Memory B cell (primary cell): ENCODE measurements at regions not wholly inside any gene's neighbourhood (a gene's known extent, or its start where the extent isn't known, plus 50 kb on each side); places are given as distances from the start of the nearest gene placed in this dataset.
"Not testable (repeated sequence)": the region's sequence is repeated elsewhere in the genome, so short reads cannot be mapped to it uniquely, and the experiment has no call there.

Experiments used
- ATAC-seq: fragments of 150-1000 bp; cut with Tn5 transposase; 2 replicates; pipeline ENCODE4 v1.10.0; 2021; ENCODE audit warnings: low read depth, mild to moderate bottlenecking, moderate library complexity
- DNase-seq, 2 donors: peaks; one replicate each; pipeline ENCODE4 v3.0.0; 2022; ENCODE audit warnings: low spot score in 2 of 2
- H3K27ac Mint-ChIP-seq: one replicate; pipeline ENCODE4 v1.8.0; 2022; ENCODE audit warnings: mild to moderate bottlenecking, moderate library complexity, mixed read lengths
- H3K27me3 Mint-ChIP-seq: one replicate; pipeline ENCODE4 v1.8.0; 2022; ENCODE audit warnings: mixed read lengths
- H3K36me3 Mint-ChIP-seq: one replicate; pipeline ENCODE4 v1.8.0; 2022; ENCODE audit warnings: mild to moderate bottlenecking, mixed read lengths
- H3K4me1 Mint-ChIP-seq: one replicate; pipeline ENCODE4 v1.8.0; 2022; ENCODE audit warnings: mixed read lengths
- H3K4me3 Mint-ChIP-seq: one replicate; pipeline ENCODE4 v1.8.0; 2022; ENCODE audit warnings: mild to moderate bottlenecking, moderate library complexity, mixed read lengths
- H3K9me3 Mint-ChIP-seq: one replicate; pipeline ENCODE4 v1.8.0; 2022; ENCODE audit warnings: mixed read lengths

DNA sequence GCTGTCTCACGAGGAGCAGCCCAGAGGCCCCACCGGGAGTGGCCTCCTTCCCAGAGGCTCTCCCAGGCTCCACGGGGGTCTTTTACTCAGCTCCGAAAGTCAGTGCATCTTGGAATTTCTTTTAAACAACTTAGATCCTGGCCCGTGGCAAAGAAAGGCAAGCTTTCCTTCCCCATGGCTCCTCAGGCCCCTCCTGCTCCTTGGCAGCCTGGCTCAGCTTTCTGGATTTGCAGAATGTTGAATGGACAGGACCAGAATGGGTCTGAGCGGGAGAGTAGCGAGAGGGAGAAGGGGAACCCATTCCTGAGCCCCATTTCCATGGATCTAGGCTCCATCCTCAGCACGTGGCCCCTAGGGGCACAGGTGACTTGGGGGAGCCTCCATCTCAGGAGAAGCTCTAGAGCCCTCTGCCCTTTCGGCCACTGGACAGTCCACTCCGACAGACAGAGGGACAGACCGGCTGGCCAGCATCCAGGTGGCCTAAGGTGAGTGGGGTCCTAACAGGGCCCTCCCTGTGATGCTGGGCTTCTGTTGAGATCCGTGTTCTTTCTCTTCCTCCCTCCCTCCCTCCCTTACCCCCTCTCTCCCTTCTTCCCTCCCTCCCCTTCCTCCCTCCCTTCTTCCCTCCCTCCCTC is 173.9 kb upstream of the PPP1R26 start:
- Mint-ChIP-seq H3K4me1 (peaks cover 7% of the 10 kb centered on the region), H3K36me3 (peaks cover 9% of the 10 kb centered on the region), H3K9me3 (peaks cover 10% of the 10 kb centered on the region), H3K27ac (no peak overlapping the region), H3K27me3 (peaks cover 22% of the 10 kb centered on the region), H3K4me3 (no peak overlapping the region)
- ATAC-seq, result no peak
- DNase-seq, result no peak

DNA sequence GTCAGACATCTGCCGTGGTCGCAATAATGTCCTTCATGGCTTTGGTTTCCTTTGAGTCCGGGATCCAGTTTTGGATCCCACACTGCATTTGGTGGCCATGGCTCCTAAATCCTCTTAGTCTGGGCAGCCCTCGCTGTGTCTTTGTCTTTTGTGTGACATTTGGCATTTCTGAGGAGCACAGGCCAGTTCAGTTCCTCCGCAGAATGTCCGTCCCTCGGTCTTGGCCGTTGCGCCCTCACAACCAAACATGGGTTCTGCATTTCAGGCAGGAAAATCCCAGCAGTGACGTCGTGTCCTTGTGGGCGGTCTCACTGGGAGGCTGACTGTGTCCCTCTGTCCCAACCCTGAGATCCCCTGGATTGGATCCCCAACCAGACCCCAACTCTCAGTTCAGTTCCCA is 172.9 kb upstream of the PPP1R26 start:
- ATAC-seq, result no peak
- H3K4me1 Mint-ChIP-seq, result peaks cover 7% of the 10 kb centered on the region
- H3K27me3 Mint-ChIP-seq, result peaks cover 22% of the 10 kb centered on the region
- no peak for DNase-seq
- H3K27ac Mint-ChIP-seq, result no peak overlapping the region
- peaks cover 9% of the 10 kb centered on the region for H3K36me3 Mint-ChIP-seq
- H3K9me3 Mint-ChIP-seq, result peaks cover 10% of the 10 kb centered on the region
- H3K4me3 Mint-ChIP-seq, result no peak overlapping the region

DNA sequence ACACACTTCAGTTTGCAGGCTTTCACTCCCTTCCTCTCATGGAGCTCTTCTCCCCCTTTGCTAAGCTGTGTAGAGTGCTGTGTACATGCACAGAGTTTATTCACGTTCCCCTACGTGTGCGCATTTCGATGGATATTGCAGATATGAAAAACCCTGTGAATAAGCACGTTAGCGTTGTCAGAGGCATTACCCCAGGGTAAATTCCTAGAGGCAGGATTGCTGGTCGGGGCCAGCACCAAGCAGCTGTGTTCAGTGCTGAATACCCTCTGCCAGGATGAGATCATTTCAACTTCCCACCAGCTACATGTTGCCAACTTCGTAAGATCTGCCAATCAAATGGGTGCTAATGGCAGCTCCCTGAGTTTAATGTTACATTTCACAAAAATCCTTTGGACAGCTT is 172.3 kb upstream of the PPP1R26 start:
- H3K27ac Mint-ChIP-seq, result no peak overlapping the region
- DNase-seq, result no peak
- peaks cover 7% of the 10 kb centered on the region for H3K4me1 Mint-ChIP-seq
- ATAC-seq, result no peak
- H3K27me3 Mint-ChIP-seq, result peaks cover 22% of the 10 kb centered on the region
- H3K9me3 Mint-ChIP-seq, result peaks cover 10% of the 10 kb centered on the region
- H3K4me3 Mint-ChIP-seq, result no peak overlapping the region
- H3K36me3 Mint-ChIP-seq, result peaks cover 9% of the 10 kb centered on the region

DNA sequence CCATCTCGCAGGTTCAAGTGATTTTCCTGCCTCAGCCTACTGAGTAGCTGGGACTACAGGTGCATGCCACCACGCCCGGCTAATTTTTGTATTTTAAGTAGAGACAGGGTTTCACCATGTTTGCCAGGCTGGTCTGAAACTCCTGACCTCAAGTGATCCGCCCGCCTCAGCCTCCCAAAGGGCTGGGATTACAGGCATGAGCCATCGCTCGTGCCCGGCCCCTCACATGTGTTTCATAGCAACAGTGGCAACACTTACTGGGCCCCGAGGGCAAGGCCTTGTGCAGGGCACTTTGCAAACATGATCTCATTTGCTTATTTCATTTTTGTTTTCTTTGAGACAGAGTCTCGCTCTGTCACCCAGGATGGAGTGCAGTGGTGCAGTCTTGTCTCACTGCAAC is 171.7 kb upstream of the PPP1R26 start:
- Mint-ChIP-seq H3K36me3 (peaks cover 12% of the 10 kb centered on the region), H3K9me3 (peaks cover 14% of the 10 kb centered on the region), H3K27me3 (peaks cover 22% of the 10 kb centered on the region)
- not testable (repeated sequence) for H3K27ac Mint-ChIP-seq, DNase-seq, ATAC-seq, H3K4me3 Mint-ChIP-seq, H3K4me1 Mint-ChIP-seq

DNA sequence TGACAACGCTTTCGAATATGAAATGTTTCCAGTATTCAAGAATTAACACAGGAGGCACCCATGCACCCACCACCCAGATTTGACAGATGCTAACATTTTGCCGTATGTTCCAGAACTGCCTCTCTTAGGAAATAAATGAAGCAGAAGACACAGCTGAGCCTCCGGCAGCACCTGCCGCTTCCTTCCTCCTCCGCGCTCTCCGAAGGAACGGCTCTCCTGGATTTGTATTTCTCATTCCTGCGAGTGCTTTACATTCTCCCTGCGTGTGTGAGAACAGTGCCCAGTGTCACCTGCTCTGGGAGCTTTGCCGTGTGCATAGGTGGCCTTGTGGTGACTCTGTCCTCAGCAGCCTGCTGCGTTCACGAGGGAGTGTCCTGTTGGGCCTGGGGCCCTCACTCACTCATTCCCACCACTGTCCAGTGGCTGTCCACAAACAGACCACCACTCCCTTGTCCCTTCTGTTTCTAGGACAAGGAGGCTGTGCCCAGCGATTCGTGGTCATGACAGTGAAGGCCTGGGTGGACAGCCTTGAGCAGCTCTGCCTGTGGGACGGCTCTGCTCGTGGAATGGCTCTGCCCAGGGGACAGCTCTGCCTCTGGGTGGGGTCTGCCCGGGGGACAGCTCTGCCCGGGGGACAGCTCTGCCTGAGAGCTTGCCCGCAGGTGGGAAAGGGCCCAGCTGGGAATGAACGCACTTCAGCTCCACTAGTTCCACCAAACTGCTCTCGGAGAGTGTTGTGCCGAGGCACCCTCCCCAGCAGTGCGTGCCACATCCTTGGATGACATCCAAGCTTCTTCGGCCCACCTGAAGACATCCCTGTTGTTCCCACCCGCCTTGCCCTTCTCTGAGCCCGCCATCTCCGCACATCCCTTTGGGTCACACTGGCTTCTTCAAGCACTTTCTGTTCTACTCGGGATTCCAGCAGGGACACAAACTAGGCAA is 170.5 kb upstream of the PPP1R26 start:
- DNase-seq, result peak in 1 of 2 donors; percentile 2
- H3K27ac Mint-ChIP-seq, result no peak overlapping the region
- peaks cover 2% of the 10 kb centered on the region for H3K4me1 Mint-ChIP-seq
- ATAC-seq, result no peak
- peaks cover 19% of the 10 kb centered on the region for H3K27me3 Mint-ChIP-seq
- peaks cover 9% of the 10 kb centered on the region for H3K36me3 Mint-ChIP-seq
- peaks cover 14% of the 10 kb centered on the region for H3K9me3 Mint-ChIP-seq
- no peak overlapping the region for H3K4me3 Mint-ChIP-seq

DNA sequence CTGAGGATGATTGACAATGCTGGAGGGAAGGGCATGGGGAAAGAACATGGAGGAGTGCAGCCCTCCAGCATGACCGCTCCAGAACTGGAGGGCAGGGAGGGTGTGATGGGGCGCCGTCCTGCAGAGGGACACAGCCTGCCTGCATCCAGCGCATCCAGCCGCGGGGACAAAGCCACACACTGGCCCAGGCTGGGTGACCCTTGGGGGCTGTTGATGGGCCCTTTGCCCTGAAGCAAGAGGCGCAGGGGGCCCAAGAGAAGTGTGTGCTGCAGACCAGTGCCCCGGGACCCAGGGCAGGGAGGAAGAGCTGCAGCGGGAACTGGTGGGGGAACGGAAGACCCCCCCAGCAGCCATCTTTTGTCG is 169.8 kb upstream of the PPP1R26 start:
- Mint-ChIP-seq H3K9me3 (peaks cover 10% of the 10 kb centered on the region), H3K4me3 (no peak overlapping the region), H3K36me3 (peaks cover 7% of the 10 kb centered on the region), H3K4me1 (no peaks in the 10 kb centered on the region), H3K27me3 (peaks cover 16% of the 10 kb centered on the region), H3K27ac (no peak overlapping the region)
- ATAC-seq (no peak), DNase-seq (peak in 1 of 2 donors; percentile 5)

DNA sequence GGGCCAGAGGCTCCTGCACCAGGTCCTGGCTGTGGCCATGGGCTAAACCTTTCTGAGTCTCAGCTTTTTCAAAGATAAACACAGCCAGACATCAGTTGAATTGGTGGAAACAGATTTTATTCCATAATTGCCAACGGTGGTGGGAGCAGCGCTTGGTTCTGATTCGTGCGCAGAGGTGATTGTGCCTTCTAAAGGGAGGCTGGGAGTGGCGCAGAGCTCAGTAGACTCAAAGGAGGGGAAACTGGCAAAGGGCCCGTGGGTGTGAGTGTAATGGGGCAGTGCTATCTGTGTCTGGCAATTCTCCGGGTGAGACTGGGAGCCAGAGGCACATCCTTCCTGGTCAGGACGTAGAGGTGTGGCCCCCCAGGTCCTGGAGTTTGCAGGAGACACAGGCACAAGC is 169.4 kb upstream of the PPP1R26 start:
- Mint-ChIP-seq H3K4me3 (no peak overlapping the region), H3K9me3 (peaks cover 10% of the 10 kb centered on the region), H3K36me3 (peaks cover 7% of the 10 kb centered on the region), H3K27me3 (peaks cover 16% of the 10 kb centered on the region), H3K27ac (no peak overlapping the region), H3K4me1 (no peaks in the 10 kb centered on the region)
- DNase-seq (no peak), ATAC-seq (no peak)

DNA sequence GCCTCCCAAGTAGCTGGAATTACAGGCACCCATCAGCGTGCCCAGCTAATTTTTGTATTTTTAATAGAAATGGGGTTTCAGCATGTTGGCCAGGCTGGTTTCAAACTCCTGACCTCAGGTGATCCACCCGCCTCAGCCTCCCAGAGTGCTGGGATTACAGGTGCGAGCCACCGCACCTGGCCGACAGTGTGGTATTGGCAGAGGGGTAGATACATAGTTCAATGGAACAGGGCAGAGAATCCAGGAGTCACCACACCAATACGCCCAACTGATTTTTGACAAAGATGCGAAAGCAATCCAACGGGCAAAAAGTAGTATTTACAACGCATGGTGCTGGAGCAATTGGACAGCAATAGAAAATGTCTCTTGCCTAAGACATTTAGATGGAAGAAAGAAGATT is 164.0 kb upstream of the PPP1R26 start:
- Mint-ChIP-seq H3K36me3 (peaks cover 5% of the 10 kb centered on the region), H3K9me3 (peaks cover 10% of the 10 kb centered on the region), H3K4me3 (no peak overlapping the region), H3K4me1 (no peaks in the 10 kb centered on the region), H3K27me3 (peaks cover 6% of the 10 kb centered on the region), H3K27ac (no peak overlapping the region)
- no peak for DNase-seq
- no peak for ATAC-seq

DNA sequence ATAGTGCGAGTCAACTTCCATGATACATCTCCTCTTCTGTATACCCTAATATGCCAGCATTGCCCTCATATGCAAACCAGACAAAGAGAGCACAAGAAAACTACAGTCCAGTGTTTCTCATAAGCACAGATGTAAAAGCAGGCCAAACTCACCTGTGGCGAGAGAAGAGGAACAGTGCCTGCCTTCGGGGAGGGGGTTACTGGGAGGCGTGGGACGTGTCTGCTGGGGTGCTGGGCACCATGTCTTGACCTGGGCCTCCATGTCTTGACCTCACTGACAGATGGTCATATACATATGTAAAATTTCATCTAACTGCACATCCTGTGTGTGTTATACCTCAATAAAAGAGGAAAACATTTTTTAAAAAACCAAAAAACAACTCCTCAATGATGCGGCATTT is 159.3 kb upstream of the PPP1R26 start:
- no peaks in the 10 kb centered on the region for H3K36me3 Mint-ChIP-seq
- no peak overlapping the region for H3K27ac Mint-ChIP-seq
- no peak for ATAC-seq
- H3K4me3 Mint-ChIP-seq, result no peak overlapping the region
- H3K4me1 Mint-ChIP-seq, result no peaks in the 10 kb centered on the region
- no peaks in the 10 kb centered on the region for H3K9me3 Mint-ChIP-seq
- DNase-seq, result peak in 1 of 2 donors; percentile 6
- H3K27me3 Mint-ChIP-seq, result peaks cover 2% of the 10 kb centered on the region

DNA sequence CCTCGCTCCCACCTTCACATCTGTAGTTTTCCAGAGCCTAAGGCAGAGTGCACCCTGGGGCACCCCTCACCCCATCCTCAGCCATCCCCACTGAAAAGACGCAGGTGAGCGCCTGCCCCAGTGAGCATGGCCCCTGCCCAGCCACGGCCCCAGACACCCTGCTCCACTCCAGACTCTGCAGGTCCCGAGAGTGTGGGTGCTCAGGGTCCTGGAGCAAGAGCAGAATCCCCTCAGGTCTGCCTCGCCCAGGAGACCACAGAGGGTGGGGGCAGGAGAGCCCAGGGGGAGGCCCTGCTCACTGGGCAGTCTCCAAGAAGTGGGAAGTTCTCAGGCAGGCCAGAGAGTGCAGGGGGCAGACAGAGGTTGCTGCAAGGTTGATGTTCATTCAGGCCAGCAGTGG is 158.6 kb upstream of the PPP1R26 start:
- no peaks in the 10 kb centered on the region for H3K36me3 Mint-ChIP-seq
- H3K4me1 Mint-ChIP-seq, result no peaks in the 10 kb centered on the region
- no peaks in the 10 kb centered on the region for H3K27me3 Mint-ChIP-seq
- H3K4me3 Mint-ChIP-seq, result no peak overlapping the region
- ATAC-seq, result no peak
- no peak overlapping the region for H3K27ac Mint-ChIP-seq
- H3K9me3 Mint-ChIP-seq, result no peaks in the 10 kb centered on the region
- DNase-seq, result peak in 1 of 2 donors; percentile 4

DNA sequence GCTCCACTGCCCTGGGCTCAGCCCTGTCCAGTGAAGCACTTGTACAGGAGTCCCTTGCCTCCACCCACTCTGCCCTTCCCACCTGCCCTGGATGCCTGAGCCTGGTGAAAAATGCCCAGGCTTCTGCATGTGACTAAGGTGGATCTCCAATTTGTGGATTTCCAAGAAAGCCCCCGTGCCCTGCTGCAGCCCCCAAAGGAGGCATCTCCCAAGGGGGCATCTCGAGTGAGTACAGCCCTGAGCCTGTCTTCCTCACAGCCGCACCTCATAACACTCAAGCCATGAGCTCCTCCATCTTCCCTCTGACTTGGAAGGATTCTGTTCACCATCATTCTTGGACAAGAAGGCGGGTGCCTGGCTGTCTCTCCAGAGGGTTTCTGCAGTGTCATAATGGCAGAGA is 158.0 kb upstream of the PPP1R26 start:
- Mint-ChIP-seq H3K4me3 (no peak overlapping the region), H3K27me3 (no peaks in the 10 kb centered on the region), H3K9me3 (no peaks in the 10 kb centered on the region), H3K36me3 (no peaks in the 10 kb centered on the region), H3K4me1 (no peaks in the 10 kb centered on the region), H3K27ac (no peak overlapping the region)
- ATAC-seq (no peak), DNase-seq (peak in 1 of 2 donors; percentile 8)

DNA sequence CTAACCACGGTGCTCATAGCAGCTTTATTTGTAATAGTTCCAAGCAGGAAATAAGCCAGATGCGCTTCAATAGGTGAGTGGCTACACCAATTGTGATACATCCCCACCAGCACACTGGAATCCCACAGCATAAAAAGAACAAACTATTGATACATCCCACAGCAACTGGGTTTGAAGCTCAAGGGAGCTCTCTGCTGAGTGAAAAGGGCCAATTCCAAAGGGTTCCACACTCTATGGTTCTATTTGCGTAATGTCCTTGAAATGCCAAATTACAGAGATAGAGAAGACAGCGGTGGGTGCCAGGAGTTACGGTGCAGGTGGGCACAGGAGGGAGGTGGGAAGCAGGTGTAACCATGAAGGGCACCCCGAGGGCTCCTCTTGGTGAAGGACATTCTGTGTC is 155.3 kb upstream of the PPP1R26 start:
- Mint-ChIP-seq H3K27ac (no peak overlapping the region), H3K27me3 (peaks cover 2% of the 10 kb centered on the region), H3K36me3 (no peaks in the 10 kb centered on the region), H3K4me1 (no peaks in the 10 kb centered on the region), H3K9me3 (no peaks in the 10 kb centered on the region), H3K4me3 (no peak overlapping the region)
- DNase-seq (no peak), ATAC-seq (no peak)

DNA sequence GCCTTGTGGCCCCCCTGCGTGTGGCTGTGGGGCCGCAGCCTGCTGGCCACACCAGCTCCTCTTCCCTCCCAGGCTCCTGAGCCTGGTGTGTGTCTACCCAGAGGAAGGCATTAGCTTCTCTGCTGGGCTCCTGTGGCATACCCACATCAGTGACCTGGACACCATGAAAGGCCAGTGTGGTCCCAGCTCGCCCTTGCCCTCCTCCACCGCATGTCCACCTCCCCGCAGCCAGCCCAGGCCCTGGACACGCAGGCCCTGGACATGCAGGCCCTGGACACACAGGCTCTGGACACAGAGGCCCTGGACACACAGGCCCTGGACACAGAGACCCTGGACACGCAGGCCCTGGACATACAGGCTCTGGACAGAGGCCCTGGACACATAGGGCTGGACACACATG is 153.4 kb upstream of the PPP1R26 start:
- Mint-ChIP-seq H3K27ac (no peak overlapping the region), H3K9me3 (no peaks in the 10 kb centered on the region), H3K36me3 (no peaks in the 10 kb centered on the region), H3K27me3 (peaks cover 6% of the 10 kb centered on the region), H3K4me1 (no peaks in the 10 kb centered on the region), H3K4me3 (no peak overlapping the region)
- DNase-seq, result peak in 1 of 2 donors; percentile 6
- no peak for ATAC-seq

DNA sequence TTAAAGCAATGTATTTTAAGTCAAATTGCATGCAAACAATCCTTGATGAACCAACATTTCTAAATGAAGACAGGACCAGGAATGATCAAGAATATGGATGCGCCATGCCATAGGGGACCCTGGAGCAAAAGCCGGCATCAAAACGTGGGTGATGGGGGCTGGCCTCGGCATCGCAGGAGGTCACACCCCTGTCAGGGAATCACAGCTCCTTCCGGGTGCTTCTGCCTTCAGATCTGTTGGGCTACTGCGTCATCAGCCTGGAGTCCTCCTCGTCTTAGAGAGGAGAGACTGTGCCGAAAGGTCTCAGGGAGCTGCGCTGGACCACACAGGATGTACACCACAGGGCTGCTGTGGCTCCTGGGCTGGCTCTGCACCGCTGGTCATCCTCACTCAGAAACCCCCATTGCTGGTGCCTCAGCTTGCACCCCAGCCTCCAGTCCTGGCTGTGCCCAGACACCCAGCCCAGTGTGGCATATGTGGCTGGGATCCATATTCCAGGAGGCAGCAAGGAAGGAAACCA is 152.9 kb upstream of the PPP1R26 start:
- H3K36me3 Mint-ChIP-seq, result no peaks in the 10 kb centered on the region
- no peaks in the 10 kb centered on the region for H3K9me3 Mint-ChIP-seq
- DNase-seq (peak in 1 of 2 donors; percentile 3), ATAC-seq (no peak)
- H3K4me1 Mint-ChIP-seq, result no peaks in the 10 kb centered on the region
- H3K27me3 Mint-ChIP-seq, result peaks cover 6% of the 10 kb centered on the region
- H3K27ac Mint-ChIP-seq, result no peak overlapping the region
- no peak overlapping the region for H3K4me3 Mint-ChIP-seq
